Right renal pelvis (tissue), 4 donors: ENCODE measurements at regions not wholly inside any gene's neighbourhood (a gene's known extent, or its start where the extent isn't known, plus 50 kb on each side); places are given as distances from the start of the nearest gene placed in this dataset.
"Not testable (repeated sequence)": the region's sequence is repeated elsewhere in the genome, so short reads cannot be mapped to it uniquely, and the experiment has no call there.

Source experiments
- DNase-seq, 4 donors: peaks; one replicate each; pipeline ENCODE4 v3.0.0-alpha.2; 2013; ENCODE audit warnings: low read depth in 4 of 4, low spot score in 3 of 4, missing footprints in 1 of 4

DNA sequence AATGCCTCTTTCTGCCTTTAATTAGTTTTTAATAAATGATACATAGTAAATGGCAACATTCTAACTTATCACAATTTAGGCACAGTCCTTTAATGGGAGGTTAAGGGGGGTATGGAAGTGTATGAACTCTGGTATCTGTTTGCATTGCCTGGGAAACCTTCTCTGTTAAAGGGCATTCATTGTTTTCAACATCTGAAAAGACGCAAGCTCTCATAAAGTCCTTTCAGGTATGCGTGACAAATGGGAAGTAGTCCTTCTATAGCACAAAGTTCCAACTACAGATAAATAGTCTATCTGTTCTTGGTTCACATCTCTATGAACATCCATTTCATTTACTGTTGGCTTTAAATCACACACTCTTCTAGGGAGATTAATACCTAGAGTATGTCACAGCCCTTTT lies 298.0 kb upstream of the PMFBP1 start:
- no peak for DNase-seq

DNA sequence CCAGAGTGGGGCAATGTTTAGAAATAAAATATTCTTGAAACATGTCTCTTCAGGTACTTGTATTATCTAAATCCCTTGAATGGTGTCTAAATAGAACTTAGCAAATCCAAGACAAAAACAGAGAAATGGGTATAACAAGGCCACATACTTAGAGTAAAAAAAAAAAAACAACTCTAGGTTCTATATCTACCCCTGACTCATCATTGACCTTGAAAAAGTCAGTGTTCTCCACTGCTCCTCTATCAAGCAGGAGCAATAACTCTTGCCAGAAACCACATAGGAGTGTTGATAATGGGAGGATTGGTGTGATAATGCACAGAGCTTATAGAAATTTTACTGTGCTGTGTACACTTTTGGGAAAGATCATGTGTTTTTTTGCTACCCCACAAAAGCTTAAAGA lies 296.6 kb upstream of the PMFBP1 start:
- no peak for DNase-seq

DNA sequence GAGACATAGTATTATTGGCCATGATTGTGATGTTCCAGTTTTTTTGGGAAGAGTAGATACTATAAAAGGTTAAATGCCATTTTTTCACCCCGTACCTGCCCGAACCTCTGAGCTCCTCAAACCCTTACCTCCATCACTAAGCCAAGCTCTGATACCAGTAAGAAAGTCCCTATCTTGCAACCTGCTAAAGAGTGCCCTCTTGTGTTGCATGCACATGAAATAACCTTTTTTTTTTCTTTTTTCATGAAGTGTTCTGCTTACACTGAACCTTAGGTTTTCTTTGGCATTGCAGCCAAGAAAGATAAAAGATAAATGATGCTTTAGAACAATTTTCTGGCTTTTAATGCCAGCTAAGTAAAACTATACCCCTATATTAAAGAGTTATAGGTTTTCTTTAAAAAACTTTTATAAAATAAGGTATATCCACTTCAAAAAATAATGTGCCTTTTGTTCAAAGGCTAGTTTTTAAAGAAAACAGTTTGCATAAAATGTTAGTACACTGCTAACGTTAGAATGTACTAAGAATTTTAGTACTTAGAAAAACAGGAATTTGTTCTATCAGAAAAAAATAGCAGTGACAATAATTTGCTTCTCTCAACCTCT lies 295.3 kb upstream of the PMFBP1 start:
- DNase-seq: peak; percentile 6 to 20 (median 8)

GRCh38 chr16:72464597-72465368 lies 292.8 kb upstream of the PMFBP1 start:
- DNase-seq: no peak

DNA sequence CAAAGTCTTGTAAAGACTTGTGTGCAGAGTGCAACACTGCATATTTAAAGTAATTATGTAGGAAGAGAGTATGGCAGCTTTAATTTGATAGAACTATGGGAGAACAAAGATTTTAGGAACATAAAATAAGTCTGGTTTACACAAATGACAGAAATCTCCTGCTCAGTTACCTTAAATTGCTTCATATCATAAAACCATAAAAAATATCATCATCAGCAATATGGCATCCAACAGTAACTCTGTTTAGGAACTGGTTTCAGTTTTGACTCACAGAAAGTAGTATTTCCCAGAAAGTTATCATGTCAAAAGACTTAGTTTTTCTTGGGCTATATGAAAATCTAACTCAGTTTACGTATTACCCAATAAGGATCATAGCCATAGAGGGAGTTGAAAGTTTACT lies 292.1 kb upstream of the PMFBP1 start:
- DNase-seq: no peak

DNA sequence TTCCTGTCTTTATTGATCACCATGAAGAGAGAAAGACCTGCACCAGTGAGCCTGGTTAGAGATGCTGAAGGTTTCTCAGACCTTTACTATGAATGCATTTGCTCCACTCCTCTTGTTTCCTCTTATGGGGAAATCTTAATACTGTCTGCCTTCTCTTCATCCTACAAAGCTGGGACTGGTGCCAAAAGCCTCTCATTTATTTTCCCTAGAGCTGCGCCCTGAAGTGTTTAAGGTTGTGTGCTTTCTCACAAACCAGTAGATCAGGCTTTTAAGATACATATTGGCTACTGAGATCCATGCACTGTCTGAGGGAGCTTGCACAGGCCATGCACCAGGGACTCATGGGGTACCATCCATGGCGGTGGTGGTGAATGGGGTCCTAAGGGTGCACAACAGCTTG lies 286.1 kb upstream of the PMFBP1 start:
- no peak for DNase-seq

GRCh38 chr16:72457243-72457940 lies 285.4 kb upstream of the PMFBP1 start:
- no peak for DNase-seq

- no peak for DNase-seq
These were observed 284.0 kb upstream of the PMFBP1 start for GRCh38 chr16:72455743-72456659.

GRCh38 chr16:72453856-72454255 lies 281.9 kb upstream of the PMFBP1 start:
- DNase-seq: not testable (repeated sequence)

- no peak for DNase-seq
These were observed 272.7 kb upstream of the PMFBP1 start for GRCh38 chr16:72444696-72445095.

DNA sequence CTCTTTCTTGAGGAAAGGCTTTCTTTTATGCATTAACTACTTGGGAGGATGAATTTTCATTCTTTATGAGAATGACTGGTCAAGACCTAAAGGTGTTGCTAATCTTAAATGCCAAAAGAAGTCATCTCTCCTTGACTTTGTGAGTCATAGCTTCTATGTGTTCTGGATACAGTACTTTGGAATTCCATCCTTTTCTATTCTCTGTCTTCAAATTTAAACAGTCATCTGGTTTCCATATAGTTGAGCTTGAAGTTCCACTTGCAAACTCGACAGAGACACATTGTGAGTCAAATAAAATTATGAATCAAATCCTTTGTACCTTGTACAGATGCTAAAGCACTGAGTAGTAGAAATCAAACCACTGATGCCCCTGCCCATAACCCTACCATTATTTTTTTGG lies 271.9 kb upstream of the PMFBP1 start:
- DNase-seq: no peak

- no peak for DNase-seq
These were observed 270.6 kb upstream of the PMFBP1 start for GRCh38 chr16:72442385-72443158.

DNA sequence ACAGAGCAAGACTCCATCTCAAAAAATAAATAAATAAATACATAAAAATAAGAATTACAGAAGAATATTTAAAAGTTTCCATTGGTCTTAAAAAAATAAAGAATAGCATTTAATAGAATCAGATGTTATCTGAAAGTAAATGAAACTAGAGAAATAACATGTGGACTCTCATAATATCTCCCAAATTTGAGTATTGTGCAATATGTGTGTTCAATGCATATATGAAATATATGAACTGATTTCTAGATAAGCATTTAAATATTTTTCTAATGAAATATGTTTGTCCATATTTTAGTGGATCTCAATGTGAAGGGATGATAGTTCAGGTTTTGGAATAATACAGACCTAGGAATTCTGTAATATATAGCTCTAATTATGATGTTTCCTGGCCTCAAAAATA lies 265.9 kb upstream of the PMFBP1 start:
- no peak for DNase-seq

- DNase-seq: no peak
These were observed 262.2 kb upstream of the PMFBP1 start for GRCh38 chr16:72434159-72434558.

DNA sequence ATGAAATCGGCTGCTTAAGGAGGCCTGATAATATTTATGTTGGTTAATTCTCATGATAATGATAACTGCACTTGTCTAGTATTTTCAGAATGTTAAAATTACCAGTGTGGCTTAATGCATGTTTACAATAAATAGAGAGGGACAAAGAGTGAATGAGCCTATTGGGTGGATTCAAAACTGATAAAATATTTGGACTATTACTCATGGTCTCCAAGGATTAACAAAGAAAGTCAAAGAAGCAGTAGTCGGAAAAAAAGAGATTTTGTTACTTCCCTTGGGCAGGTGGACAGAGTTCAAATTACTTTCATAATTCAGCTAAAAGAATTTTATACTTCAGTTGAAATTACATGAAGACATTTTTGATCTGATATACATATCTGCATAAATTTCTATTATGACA lies 258.2 kb upstream of the PMFBP1 start:
- DNase-seq: no peak

DNA sequence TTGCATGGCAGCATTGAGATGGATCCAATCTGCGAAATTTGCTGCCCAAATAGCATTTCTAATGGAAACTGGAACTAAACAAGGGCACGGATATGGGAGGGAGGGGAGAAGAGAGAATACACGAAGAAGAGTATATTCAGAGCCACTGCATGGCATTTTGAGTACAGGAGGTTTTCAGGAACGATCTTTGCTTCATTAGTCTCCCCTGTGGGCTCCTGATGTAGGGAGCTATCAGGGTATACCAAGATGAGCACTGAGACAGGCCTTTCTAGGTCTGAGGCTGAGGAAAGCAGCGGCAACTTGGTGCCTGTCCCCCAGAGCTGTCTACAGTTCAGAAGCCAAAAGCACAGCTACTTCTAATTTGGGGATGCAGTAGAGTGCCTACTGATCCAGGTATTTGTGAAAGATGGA lies 257.7 kb upstream of the PMFBP1 start:
- DNase-seq: no peak

GRCh38 chr16:72428681-72429376 lies 256.9 kb upstream of the PMFBP1 start:
- DNase-seq: no peak

- no peak for DNase-seq
These were observed 255.9 kb upstream of the PMFBP1 start for GRCh38 chr16:72427783-72428331.
